SK-N-SH treated with all-trans-retinoic acid at 6 μM for 48 hours (cell line): ENCODE measurements at regions not wholly inside any gene's neighbourhood (a gene's known extent, or its start where the extent isn't known, plus 50 kb on each side); places are given as distances from the start of the nearest gene placed in this dataset.

Experiments
- ATAC-seq: fragments of 200-7000 bp; cut with Tn5 transposase; 3 replicates; pipeline ENCODE4 v1.9.1; 2020; ENCODE audit warnings: mild to moderate bottlenecking, moderate library complexity
- ARNTL ChIP-seq: fragments of 450-650 bp; formaldehyde crosslinking; IDR thresholded peaks from 2 replicates; pipeline ENCODE4 v1.5.0; 2020; ENCODE audit warnings: low read depth, mild to moderate bottlenecking, moderate library complexity, borderline replicate concordance
- CSDC2 ChIP-seq: fragments of 250-450 bp; sonication (Bioruptor Pico); IDR thresholded peaks from 2 replicates; pipeline ENCODE4 v1.5.0; 2020; ENCODE audit warnings: mild to moderate bottlenecking, moderate library complexity
- ESRRG ChIP-seq: fragments of 250-450 bp; sonication (Bioruptor Pico); IDR thresholded peaks from 2 replicates; pipeline ENCODE4 v1.6.1; 2021; ENCODE audit warnings: mild to moderate bottlenecking
- ISL1 ChIP-seq: fragments of 250-450 bp; sonication (Bioruptor Pico); IDR thresholded peaks from 2 replicates; pipeline ENCODE4 v2.1.2; 2022; ENCODE audit warnings: mild to moderate bottlenecking, moderate library complexity
- OSR1 ChIP-seq: fragments of 250-450 bp; sonication (Bioruptor Pico); IDR thresholded peaks from 2 replicates; pipeline ENCODE4 v1.8.0; 2022; ENCODE audit warnings: moderate library complexity, mild to moderate bottlenecking, inconsistent platforms
- SNAI2 ChIP-seq: fragments of 250-450 bp; sonication (Bioruptor Pico); IDR thresholded peaks from 2 replicates; pipeline ENCODE4 v1.5.0; 2020; ENCODE audit warnings: mild to moderate bottlenecking, moderate library complexity
- TCF4 ChIP-seq: fragments of 250-450 bp; sonication (Bioruptor Pico); IDR thresholded peaks from 2 replicates; pipeline ENCODE4 v1.8.0; 2021; ENCODE audit warnings: mild to moderate bottlenecking, moderate library complexity, borderline replicate concordance
- TOX ChIP-seq: fragments of 250-450 bp; sonication (Bioruptor Pico); IDR thresholded peaks from 2 replicates; pipeline ENCODE4 v1.8.0; 2021; ENCODE audit warnings: mild to moderate bottlenecking, moderate library complexity, borderline replicate concordance
- ZC3H10 ChIP-seq: fragments of 250-450 bp; sonication (Bioruptor Pico); IDR thresholded peaks from 2 replicates; pipeline ENCODE4 v1.5.1; 2021; ENCODE audit warnings: mild to moderate bottlenecking, moderate library complexity
- ZFP3 ChIP-seq: fragments of 250-450 bp; sonication (Bioruptor Pico); IDR thresholded peaks from 2 replicates; pipeline ENCODE4 v1.5.0; 2020; ENCODE audit warnings: mild to moderate bottlenecking, moderate library complexity
- ZFP30 ChIP-seq: fragments of 450-650 bp; formaldehyde crosslinking; IDR thresholded peaks from 2 replicates; pipeline ENCODE4 v1.5.0; 2022; ENCODE audit warnings: mild to moderate bottlenecking, moderate library complexity
- ZNF565 ChIP-seq: fragments of 450-650 bp; formaldehyde crosslinking; conservative IDR thresholded peaks from 2 replicates; pipeline ENCODE4 v1.5.0; 2020; ENCODE audit warnings: low read depth, mild to moderate bottlenecking, moderate library complexity
- ZNF8 ChIP-seq: fragments of 450-650 bp; formaldehyde crosslinking; IDR thresholded peaks from 2 replicates; pipeline ENCODE4 v1.5.0; 2020; ENCODE audit warnings: mild to moderate bottlenecking, moderate library complexity
- TF ChIP-seq, protein P1 (sequence below): fragments of 250-450 bp; sonication (Bioruptor Pico); IDR thresholded peaks from 2 replicates; pipeline ENCODE4 v1.5.1; 2020; ENCODE audit warnings: low read depth, mild to moderate bottlenecking, moderate library complexity
- TF ChIP-seq, protein P2 (sequence below): fragments of 250-450 bp; sonication (Bioruptor Pico); IDR thresholded peaks from 2 replicates; pipeline ENCODE4 v1.8.0; 2020; ENCODE audit warnings: mild to moderate bottlenecking, moderate library complexity, borderline replicate concordance
- TF ChIP-seq, protein P3 (sequence below): fragments of 250-450 bp; sonication (Bioruptor Pico); IDR thresholded peaks from 2 replicates; pipeline ENCODE4 v1.8.0; 2021; ENCODE audit warnings: low read depth, mild to moderate bottlenecking, moderate library complexity, borderline replicate concordance

DNA sequence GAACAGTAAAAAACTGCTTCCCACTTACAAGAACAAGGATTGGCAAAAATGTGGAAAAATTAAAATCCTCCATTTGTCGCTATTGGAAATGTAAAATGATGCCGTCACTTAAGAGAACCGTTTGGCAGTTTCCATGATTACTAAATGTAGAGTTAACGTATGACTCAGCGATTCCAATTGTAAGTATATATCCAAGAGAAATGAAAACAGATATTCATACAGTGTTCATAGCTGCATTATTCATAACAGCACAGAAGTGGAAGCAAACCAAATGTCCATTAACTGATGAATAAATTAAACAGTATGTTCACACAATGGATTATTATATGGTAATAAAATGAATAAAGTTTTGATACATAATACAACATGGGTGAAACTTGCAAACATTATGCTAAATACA is 971.0 kb downstream of the AMY1C start:
- TF ChIP-seq, protein P1, sequence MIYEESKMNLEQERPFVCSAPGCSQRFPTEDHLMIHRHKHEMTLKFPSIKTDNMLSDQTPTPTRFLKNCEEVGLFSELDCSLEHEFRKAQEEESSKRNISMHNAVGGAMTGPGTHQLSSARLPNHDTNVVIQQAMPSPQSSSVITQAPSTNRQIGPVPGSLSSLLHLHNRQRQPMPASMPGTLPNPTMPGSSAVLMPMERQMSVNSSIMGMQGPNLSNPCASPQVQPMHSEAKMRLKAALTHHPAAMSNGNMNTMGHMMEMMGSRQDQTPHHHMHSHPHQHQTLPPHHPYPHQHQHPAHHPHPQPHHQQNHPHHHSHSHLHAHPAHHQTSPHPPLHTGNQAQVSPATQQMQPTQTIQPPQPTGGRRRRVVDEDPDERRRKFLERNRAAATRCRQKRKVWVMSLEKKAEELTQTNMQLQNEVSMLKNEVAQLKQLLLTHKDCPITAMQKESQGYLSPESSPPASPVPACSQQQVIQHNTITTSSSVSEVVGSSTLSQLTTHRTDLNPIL, result no peak
- TF ChIP-seq ZNF565 (CRISPR knock-in tag) (no peak), ZNF8 (no peak), ISL1 (CRISPR knock-in tag) (no peak), OSR1 (no peak), ZFP3 (CRISPR knock-in tag) (no peak), CSDC2 (no peak), TCF4 (CRISPR knock-in tag) (no peak), SNAI2 (CRISPR knock-in tag) (no peak), ZC3H10 (CRISPR knock-in tag) (no peak)
- TF ChIP-seq, all 23 proteins: peak for 0

DNA sequence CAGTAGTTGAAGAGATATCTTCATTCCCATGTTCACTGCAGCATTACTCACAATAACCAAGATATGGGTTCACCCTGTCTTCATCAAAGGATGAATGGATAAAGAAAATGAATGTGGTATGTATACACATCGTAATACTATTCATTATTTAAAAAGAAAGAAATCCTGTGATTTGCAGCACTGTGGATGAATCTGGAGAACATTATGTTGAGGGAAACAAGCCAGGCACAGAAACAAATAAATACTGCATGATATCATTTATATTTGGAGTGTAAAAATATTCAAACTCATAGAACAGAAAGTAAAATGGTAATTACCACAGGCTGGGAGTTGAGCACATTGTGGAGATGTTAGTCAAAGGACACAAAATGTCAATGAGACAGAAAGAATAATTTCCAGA is 977.2 kb downstream of the AMY1C start:
- TF ChIP-seq, protein P2, sequence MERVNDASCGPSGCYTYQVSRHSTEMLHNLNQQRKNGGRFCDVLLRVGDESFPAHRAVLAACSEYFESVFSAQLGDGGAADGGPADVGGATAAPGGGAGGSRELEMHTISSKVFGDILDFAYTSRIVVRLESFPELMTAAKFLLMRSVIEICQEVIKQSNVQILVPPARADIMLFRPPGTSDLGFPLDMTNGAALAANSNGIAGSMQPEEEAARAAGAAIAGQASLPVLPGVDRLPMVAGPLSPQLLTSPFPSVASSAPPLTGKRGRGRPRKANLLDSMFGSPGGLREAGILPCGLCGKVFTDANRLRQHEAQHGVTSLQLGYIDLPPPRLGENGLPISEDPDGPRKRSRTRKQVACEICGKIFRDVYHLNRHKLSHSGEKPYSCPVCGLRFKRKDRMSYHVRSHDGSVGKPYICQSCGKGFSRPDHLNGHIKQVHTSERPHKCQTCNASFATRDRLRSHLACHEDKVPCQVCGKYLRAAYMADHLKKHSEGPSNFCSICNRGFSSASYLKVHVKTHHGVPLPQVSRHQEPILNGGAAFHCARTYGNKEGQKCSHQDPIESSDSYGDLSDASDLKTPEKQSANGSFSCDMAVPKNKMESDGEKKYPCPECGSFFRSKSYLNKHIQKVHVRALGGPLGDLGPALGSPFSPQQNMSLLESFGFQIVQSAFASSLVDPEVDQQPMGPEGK (CRISPR knock-in tag), result no peak
- TF ChIP-seq ARNTL (CRISPR knock-in tag), result no peak
- TF ChIP-seq, protein P3, sequence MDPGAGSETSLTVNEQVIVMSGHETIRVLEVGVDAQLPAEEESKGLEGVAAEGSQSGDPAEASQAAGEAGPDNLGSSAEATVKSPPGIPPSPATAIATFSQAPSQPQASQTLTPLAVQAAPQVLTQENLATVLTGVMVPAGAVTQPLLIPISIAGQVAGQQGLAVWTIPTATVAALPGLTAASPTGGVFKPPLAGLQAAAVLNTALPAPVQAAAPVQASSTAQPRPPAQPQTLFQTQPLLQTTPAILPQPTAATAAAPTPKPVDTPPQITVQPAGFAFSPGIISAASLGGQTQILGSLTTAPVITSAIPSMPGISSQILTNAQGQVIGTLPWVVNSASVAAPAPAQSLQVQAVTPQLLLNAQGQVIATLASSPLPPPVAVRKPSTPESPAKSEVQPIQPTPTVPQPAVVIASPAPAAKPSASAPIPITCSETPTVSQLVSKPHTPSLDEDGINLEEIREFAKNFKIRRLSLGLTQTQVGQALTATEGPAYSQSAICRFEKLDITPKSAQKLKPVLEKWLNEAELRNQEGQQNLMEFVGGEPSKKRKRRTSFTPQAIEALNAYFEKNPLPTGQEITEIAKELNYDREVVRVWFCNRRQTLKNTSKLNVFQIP (CRISPR knock-in tag), result no peak
- ATAC-seq, result no peak

More for the DNA sequence above, 971.0 kb downstream of the AMY1C start:
- ATAC-seq, result no peak

DNA sequence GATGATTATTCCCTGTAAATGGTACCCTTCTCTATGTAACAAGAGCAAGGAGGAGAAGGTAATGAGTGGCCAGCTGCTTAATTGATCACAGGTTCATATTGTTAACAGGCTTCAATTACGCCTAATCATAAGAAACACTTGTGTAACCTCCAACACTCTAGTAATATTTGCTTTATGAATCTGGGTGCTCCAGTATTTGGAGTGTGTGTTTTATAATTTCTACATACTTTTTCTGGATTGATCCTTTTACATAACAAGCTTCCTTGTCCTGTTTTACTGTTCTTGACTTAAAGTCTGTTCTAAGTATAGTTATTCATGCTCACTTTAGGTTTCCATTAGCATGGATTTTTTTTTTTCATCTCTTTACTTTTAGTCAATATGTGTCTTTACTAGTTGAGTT is 984.2 kb downstream of the AMY1C start:
- no peak for ATAC-seq

More for the DNA sequence above, 984.2 kb downstream of the AMY1C start:
- TF ChIP-seq SNAI2 (CRISPR knock-in tag) (no peak), OSR1 (no peak), ISL1 (CRISPR knock-in tag) (no peak), TCF4 (CRISPR knock-in tag) (no peak), ESRRG (CRISPR knock-in tag) (no peak), ARNTL (CRISPR knock-in tag) (no peak), ZFP30 (CRISPR knock-in tag) (no peak), ZNF8 (no peak), TOX (CRISPR knock-in tag) (no peak), ZC3H10 (CRISPR knock-in tag) (no peak)
- TF ChIP-seq, protein P1, result no peak
- TF ChIP-seq, protein P3 (CRISPR knock-in tag), result no peak
- TF ChIP-seq, protein P2 (CRISPR knock-in tag), result no peak
